ENCODE measurements at regions not wholly inside any gene's neighbourhood (a gene's known extent, or its start where the extent isn't known, plus 50 kb on each side); places are given as distances from the start of the nearest gene placed in this dataset.

- TF ChIP-seq CTCF (IDR thresholded peaks at IDR 0.05) (no peak), POLR2A (IDR thresholded peaks at IDR 0.05) (no peak), POLR2AphosphoS5 (IDR thresholded peaks at IDR 0.05) (no peak)
These were observed 755.7 kb upstream of the GRM7 start for GRCh38 chr3:6105187-6105586.
